Keratinocyte (primary cell): ENCODE measurements at regions not wholly inside any gene's neighbourhood (a gene's known extent, or its start where the extent isn't known, plus 50 kb on each side); places are given as distances from the start of the nearest gene placed in this dataset.

ENCODE experiments used
- DNase-seq: peaks from one replicate; pipeline ENCODE4 v3.0.0-alpha.2; 2011; ENCODE audit warnings: low read depth, missing footprints, low spot score
- FAIRE-seq: peaks from 2 replicates; lab custom pipeline; 2011; peaks lifted over from hg19 to GRCh38; lab: Jason Lieb, UNC
- H2AFZ ChIP-seq: 2 replicates; pipeline ENCODE4 v1.6.0; 2012; ENCODE audit warnings: low read length, control low read depth, inconsistent platforms; ENCODE audit not compliant: control insufficient read depth
- H3K27ac ChIP-seq: 2 replicates; pipeline ENCODE4 v1.5.1; 2011; ENCODE audit warnings: low read length; ENCODE audit not compliant: control insufficient read depth, insufficient read depth
- H3K27me3 ChIP-seq: 3 replicates; pipeline ENCODE4 v1.6.0; 2011; ENCODE audit warnings: low read length; ENCODE audit not compliant: control insufficient read depth, insufficient read depth; ENCODE audit errors: extremely low read depth
- H3K36me3 ChIP-seq, 2 experiments: 2 replicates in 1 of 2; 3 replicates in 1 of 2; pipeline ENCODE4 v1.5.1; 2011; ENCODE audit warnings: low read length in 2 of 2, mild to moderate bottlenecking in 1 of 2; ENCODE audit not compliant: control insufficient read depth in 2 of 2, insufficient read depth in 2 of 2; ENCODE audit errors: extremely low read depth in 1 of 2
- H3K4me1 ChIP-seq: 3 replicates; pipeline ENCODE4 v1.5.1; 2011; ENCODE audit warnings: low read length; ENCODE audit not compliant: control insufficient read depth, insufficient read depth; ENCODE audit errors: extremely low read depth
- H3K4me2 ChIP-seq: 3 replicates; pipeline ENCODE4 v1.6.0; 2011; ENCODE audit warnings: low read depth, low read length; ENCODE audit not compliant: control insufficient read depth, insufficient read depth; ENCODE audit errors: extremely low read depth
- H3K4me3 ChIP-seq, 3 experiments: fragments of 200-600 bp in 1 of 3; sonication (generic) in 1 of 3; 2 replicates in 2 of 3; 3 replicates in 1 of 3; pipeline ENCODE4 v1.5.1; 2011 to 2016; ENCODE audit warnings: low read length in 3 of 3, mild to moderate bottlenecking in 3 of 3, control low read depth in 2 of 3, inconsistent platforms in 1 of 3, low read depth in 1 of 3, mixed read lengths in 1 of 3, mixed run types in 1 of 3, moderate library complexity in 1 of 3; ENCODE audit not compliant: control insufficient read depth in 2 of 3, insufficient read depth in 2 of 3; ENCODE audit errors: extremely low read depth in 1 of 3
- H3K79me2 ChIP-seq: 2 replicates; pipeline ENCODE4 v1.6.0; 2012; ENCODE audit warnings: low read length; ENCODE audit not compliant: control insufficient read depth, insufficient read depth
- H3K9ac ChIP-seq: 3 replicates; pipeline ENCODE4 v1.6.0; 2011; ENCODE audit warnings: low read length; ENCODE audit not compliant: control insufficient read depth, insufficient read depth; ENCODE audit errors: extremely low read depth
- H3K9me1 ChIP-seq: 3 replicates; pipeline ENCODE4 v1.6.0; 2011; ENCODE audit warnings: low read length; ENCODE audit not compliant: control insufficient read depth, insufficient read depth; ENCODE audit errors: extremely low read depth
- H3K9me3 ChIP-seq: 2 replicates; pipeline ENCODE4 v1.5.1; 2012; ENCODE audit warnings: low read depth, low read length; ENCODE audit not compliant: control insufficient read depth
- H4K20me1 ChIP-seq: 3 replicates; pipeline ENCODE4 v1.6.0; 2011; ENCODE audit warnings: low read length; ENCODE audit not compliant: control insufficient read depth, insufficient read depth; ENCODE audit errors: extremely low read depth
- CTCF ChIP-seq, 3 experiments: IDR thresholded peaks in 1 of 3; conservative IDR thresholded peaks in 1 of 3; optimal IDR thresholded peaks in 1 of 3; 2 replicates in 2 of 3; 3 replicates in 1 of 3; pipeline versions ENCODE3 to v1.5.1; 2011; ENCODE audit warnings: low read length in 3 of 3, mild to moderate bottlenecking in 3 of 3, moderate library complexity in 2 of 3, control low read depth in 1 of 3, inconsistent platforms in 1 of 3; ENCODE audit not compliant: insufficient read depth in 2 of 3; ENCODE audit errors: extremely low read depth in 1 of 3
- EZH2 ChIP-seq: IDR thresholded peaks from one replicate; pipeline ENCODE4 v1.6.1; 2012; ENCODE audit warnings: inconsistent platforms, mild to moderate bottlenecking, low read length, moderate library complexity
- dilution Hi-C: fragments of 300-500 bp; cut with MboI; formaldehyde crosslinking; loops from one replicate; pipeline ENCODE4 v1.7.0; 2020; ENCODE audit warnings: low sequenced_read_pairs; ENCODE audit not compliant: extremely low pct_ligation_motif_present

GRCh38 chr3:89612027-89612426 is 504.6 kb downstream of the EPHA3 start:
- H3K36me3 ChIP-seq, result no peaks in the 10 kb centered on the region
- H3K9ac ChIP-seq, result no peak overlapping the region
- H3K9me3 ChIP-seq, result no peaks in the 10 kb centered on the region
- no peak for FAIRE-seq
- H3K4me2 ChIP-seq, result no peak overlapping the region
- H3K79me2 ChIP-seq, result no peaks in the 10 kb centered on the region
- no peaks in the 10 kb centered on the region for H3K4me1 ChIP-seq
- H3K4me3 ChIP-seq, result no peak overlapping the region
- no peaks in the 10 kb centered on the region for H4K20me1 ChIP-seq
- H2AFZ ChIP-seq, result no peak overlapping the region
- dilution Hi-C loops, result no loop called here
- TF ChIP-seq EZH2 (no peak), CTCF (optimal IDR thresholded peaks at IDR 0.05 in 1 of 3, IDR thresholded peaks at IDR 0.05 in 1 of 3, conservative IDR thresholded peaks at IDR 0.05 in 1 of 3; ENCODE audit: extremely low read depth in 1 of 3, insufficient read depth in 2 of 3, low read length in 3 of 3) (no peak)
- H3K27me3 ChIP-seq, result no peaks in the 10 kb centered on the region
- no peak overlapping the region for H3K27ac ChIP-seq
- DNase-seq, result no peak
- no peaks in the 10 kb centered on the region for H3K9me1 ChIP-seq

DNA sequence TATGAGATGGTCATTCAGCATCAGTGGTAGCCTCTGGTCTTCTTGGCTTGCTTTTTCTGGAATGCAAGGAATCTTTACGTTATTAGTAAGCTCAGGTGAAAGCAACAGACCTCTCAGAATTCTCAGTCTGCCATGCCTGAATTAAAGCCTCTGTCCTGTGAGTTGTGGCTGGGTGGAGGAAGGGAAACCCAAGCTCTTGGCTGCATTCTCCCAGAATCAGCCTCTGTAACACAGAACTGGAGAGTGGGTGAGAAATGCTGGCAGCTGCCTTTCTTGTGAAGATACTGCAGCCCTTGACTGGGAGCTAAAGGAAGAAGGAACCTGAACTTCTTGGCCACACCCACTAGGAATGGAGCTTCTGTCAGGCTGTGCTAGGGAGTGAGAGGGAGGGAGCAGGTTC is 505.8 kb downstream of the EPHA3 start:
- Histone ChIP-seq H3K79me2 (no peaks in the 10 kb centered on the region), H3K27me3 (no peaks in the 10 kb centered on the region), H3K9me3 (no peaks in the 10 kb centered on the region), H3K27ac (no peak overlapping the region), H3K9ac (no peak overlapping the region), H3K4me1 (no peaks in the 10 kb centered on the region), H3K4me3 (no peak overlapping the region), H2AFZ (no peak overlapping the region), H3K9me1 (no peaks in the 10 kb centered on the region), H3K4me2 (no peak overlapping the region), H4K20me1 (no peaks in the 10 kb centered on the region), H3K36me3 (no peaks in the 10 kb centered on the region)
- dilution Hi-C loops, result no loop called here
- TF ChIP-seq EZH2 (no peak), CTCF (optimal IDR thresholded peaks at IDR 0.05 in 1 of 3, IDR thresholded peaks at IDR 0.05 in 1 of 3, conservative IDR thresholded peaks at IDR 0.05 in 1 of 3; ENCODE audit: extremely low read depth in 1 of 3, insufficient read depth in 2 of 3, low read length in 3 of 3) (no peak)
- FAIRE-seq (no peak), DNase-seq (no peak)
